Right ventricle myocardium inferior (tissue), 1 donor: ENCODE measurements at regions not wholly inside any gene's neighbourhood (a gene's known extent, or its start where the extent isn't known, plus 50 kb on each side); places are given as distances from the start of the nearest gene placed in this dataset.

ENCODE experiments used
- ATAC-seq: fragments of 200-7000 bp; cut with Tn5 transposase; one replicate; pipeline ENCODE4 v1.9.1; 2020; ENCODE audit warnings: mild to moderate bottlenecking, moderate library complexity
- DNase-seq: peaks from one replicate; pipeline ENCODE4 v3.0.0; 2021; ENCODE audit errors: missing footprints
- intact Hi-C: fragments of 100-400 bp; cut with DNase I; formaldehyde crosslinking; loops from one replicate; pipeline ENCODE4 v1.11.0; 2022
- donor health status: DM: no; HTN: yes; CAD: no; lungs with severe emphysema.

DNA sequence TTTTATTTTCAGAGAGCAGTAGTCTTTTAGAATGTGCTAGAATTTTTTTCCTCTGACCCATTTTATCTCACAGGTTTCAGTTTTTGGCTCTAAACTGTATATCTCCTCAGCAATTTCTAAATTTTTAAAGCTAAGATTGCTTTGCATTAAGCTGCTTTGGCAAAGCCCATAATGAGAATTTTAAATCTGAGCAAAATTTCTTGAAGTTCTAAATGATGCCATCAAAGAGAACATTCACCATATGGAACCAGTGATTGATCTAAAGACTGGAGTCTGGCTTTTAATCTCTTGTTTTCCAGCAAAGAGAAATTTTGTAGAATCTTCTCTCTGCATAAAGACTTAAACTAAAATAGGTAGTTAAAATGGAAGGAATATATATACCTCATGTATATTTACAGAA, 313.6 kb downstream of the TBC1D32 start:
- intact Hi-C loops = no loop called here
- ATAC-seq = no peak
- no peak for DNase-seq

DNA sequence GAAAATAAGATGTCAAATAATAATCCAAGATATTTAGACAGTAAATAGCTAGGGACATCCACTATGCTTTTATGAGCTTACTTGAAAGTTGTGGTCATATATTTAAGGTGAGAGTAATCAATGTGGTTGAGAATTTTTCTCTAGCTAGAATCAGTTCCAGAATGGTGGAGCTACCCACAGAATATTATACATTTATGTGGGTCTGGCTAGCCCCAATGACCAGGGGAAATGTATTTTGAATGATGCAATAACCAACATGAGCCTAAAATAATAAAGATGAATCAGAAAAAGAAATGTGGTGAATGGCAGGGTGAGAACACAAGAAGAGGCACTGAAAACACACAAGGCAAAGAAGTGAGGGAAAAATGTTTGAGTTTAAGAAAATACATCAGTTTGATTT, 325.7 kb downstream of the TBC1D32 start:
- ATAC-seq (no peak), DNase-seq (no peak)
- intact Hi-C loops = no loop called here

DNA sequence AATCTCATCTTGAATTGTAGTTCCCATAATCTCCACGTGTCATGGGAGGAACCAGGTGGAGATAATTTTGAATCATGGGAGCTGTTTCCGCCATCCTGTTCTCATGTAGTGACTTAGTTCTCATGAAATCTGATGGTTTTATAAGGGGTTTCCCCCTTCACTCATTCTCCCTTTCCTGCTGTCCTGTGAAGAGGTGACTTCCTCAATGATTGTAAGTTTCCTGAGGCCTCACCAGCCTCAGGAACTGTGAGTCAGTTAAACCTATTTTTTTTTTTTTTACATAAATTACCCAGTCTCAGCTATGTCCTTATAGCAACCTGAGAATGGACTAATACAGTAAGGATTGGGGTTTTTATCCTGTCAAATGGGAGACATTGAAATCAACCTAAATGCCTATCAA, 328.3 kb downstream of the TBC1D32 start:
- ATAC-seq (no peak), DNase-seq (no peak)
- intact Hi-C loops = no loop called here

DNA sequence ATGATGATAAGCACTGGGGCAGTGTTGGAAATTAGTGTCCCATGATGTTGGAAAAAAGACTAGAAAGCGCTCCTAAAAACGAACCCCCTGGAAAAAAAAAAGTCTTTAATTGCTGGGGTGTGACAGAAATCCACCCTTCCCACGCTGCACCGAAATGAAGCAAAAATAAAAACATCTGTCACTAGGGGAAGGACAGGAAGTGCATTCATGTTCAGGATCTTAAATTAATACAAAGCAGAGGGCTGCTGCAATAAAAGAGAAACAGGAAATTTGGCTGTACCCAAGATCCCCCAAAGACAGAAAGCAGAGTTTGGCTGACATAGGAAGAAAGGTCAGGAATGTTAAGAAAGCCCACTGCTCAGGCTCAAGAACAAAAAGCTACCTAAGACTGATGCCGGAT, 333.9 kb downstream of the TBC1D32 start:
- ATAC-seq (no peak), DNase-seq (no peak)
- intact Hi-C loops = no loop called here

DNA sequence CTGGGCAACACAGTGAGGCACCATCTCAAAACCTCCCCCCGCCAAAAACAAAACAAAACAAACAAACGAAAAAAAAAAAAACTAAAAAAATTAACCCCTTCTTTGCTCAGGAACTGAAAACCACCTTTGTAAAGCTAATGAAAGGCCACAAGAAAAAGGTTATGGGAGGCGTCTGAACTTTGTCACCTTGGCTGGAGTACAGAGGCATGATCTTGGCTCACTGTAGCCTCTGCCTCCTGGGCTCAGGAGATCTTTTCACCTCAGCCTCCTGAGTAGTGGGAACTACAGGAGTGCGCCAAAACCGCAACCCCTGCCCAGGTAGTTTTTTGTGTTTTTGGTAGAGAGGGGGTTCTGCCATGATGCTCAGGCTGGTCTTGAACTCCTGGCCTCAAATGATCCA, 337.9 kb downstream of the TBC1D32 start:
- DNase-seq (no peak), ATAC-seq (no peak)
- intact Hi-C loops = no loop called here

DNA sequence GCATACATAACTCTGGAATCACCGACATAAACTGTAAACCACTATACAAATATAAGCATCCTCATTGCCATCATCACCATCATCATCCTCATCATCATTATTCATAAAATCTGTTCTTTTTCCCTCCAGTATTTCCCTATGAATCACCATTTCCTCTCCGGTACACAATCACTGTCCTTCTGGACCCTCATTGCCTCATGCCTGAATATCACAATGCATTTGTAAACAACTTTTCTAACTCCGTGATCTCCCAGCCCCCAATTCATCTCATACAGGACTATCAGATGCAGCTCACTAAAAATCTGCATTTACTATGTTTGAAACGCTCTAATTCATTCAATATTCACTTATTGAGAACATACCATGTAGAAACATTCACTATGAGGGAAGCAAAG, 339.7 kb downstream of the TBC1D32 start:
- intact Hi-C loops = no loop called here
- no peak for DNase-seq
- no peak for ATAC-seq

DNA sequence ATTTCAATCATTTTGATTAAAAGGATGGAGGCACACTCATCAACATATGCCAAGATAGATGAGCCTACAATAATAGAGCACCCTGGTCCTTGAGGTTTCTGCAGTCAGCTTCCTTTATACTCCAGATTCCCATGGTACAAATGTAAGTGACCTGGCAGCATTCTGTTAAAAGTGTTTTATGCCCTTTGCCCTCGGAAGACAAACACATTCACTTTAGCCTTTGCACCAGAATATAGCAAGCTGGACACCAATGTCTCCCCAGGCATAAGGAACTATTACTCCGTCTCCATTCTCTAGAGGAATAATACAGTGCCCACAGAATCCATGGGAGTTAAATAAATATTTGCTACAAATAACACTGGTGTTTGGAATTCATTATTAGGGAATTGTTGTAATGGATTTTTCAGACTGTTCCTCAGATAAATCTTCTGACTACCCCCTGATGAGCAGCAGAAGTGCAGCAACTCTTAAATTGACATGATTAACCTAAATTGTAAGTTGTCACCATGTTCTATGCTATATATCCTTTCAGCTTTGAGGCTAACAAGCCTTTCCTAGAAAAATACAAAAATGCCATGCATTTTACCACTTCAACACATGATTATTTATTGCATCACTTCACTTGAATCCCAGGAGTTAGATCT, 340.2 kb downstream of the TBC1D32 start:
- ATAC-seq (no peak), DNase-seq (no peak)
- intact Hi-C loops = no loop called here

DNA sequence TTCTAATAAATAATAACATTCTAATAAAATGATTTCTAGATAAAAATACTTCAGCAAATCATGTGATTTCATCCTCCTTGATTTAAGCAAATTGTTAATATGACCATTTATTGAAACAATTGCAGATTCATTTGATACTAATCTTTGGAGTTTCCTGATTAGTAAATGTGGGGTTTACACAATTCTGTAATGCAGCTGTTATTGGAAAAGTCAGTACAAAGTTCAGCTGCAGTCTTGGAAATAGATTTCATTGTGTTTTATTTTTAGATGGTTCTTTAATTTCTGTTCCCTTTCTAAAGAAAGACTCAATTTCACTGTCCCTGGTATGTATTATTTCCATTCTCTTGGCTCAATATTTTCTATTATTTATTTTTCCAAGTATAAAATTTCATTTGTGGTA, 342.0 kb downstream of the TBC1D32 start:
- DNase-seq (no peak), ATAC-seq (no peak)
- intact Hi-C loops = no loop called here

DNA sequence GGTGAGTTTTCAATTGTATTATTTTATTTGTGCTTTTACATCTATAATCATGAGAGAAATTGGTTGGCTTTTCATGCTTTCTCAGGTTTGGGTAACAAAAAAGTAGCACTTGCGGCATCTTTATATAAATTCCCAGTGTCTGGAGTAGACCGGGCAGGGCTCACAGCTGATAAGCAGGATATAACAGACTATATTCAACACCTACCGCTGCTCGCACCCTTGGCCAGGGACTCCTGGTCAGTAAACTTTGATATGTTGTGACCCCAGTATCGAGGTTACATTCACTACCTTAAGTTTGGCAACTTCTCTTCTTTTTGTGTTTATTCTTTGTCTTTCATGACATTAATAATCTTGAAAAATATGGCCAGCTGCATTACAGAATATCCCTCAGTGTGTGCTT, 343.4 kb downstream of the TBC1D32 start:
- intact Hi-C loops = no loop called here
- DNase-seq = no peak
- no peak for ATAC-seq

DNA sequence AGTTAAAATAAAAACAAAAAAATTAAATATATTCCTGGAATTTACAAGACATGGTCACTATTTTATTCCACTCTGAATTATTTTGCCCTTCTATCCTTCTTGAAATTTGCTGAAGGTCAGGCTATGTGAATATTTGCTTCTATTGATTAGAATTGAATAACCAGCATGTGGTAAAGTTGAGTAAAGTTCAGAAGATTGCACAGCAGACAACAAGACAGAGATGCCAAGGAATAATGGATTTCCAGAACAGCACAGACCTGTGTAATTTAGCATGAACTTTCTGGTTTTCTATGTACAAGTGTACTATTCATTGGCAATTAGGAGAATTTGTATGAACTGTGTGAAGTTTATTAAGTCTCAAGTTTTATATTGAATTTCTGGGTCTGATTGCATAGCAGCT, 352.4 kb downstream of the TBC1D32 start:
- DNase-seq (no peak), ATAC-seq (no peak)
- intact Hi-C loops = no loop called here

DNA sequence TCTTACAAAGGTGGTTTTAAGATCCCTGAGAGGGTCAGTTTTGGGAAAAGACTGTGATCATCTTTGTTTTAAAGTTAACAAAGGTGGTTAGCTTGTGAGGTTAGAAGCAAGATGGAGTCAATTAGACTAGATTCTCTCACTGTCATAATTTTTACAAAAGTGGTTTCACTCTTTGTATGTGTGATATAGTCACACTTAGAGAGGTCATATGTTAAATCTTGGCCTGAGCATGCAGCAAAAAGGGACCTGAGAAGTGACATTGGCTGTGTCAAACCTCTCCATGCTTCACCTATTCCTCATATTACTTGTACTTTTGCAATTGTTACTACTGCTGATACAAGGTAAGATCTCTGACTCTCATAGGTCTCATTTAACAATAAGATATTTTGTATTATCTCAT, 368.0 kb downstream of the TBC1D32 start:
- no peak for ATAC-seq
- intact Hi-C loops = no loop called here
- DNase-seq = no peak

DNA sequence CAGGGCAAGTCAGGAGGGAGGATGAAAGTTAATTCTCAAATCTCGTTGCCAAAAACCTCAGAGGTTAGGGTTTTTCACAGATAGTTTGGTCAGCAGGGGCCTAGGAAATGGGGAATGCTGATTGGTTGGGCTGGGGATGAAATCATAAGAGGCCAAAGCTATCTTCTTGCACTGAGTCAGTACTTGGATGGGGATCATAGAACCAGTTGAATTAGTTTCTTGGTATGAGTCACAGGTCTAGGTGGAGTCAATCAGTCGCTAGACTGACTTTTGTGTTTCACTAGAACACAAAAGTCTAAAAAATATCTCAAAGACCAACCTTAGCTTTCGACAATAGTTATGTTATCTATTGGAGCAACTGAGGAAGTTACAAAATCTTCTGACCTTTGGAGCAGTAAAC, 368.5 kb downstream of the TBC1D32 start:
- ATAC-seq (no peak), DNase-seq (no peak)
- intact Hi-C loops = no loop called here

DNA sequence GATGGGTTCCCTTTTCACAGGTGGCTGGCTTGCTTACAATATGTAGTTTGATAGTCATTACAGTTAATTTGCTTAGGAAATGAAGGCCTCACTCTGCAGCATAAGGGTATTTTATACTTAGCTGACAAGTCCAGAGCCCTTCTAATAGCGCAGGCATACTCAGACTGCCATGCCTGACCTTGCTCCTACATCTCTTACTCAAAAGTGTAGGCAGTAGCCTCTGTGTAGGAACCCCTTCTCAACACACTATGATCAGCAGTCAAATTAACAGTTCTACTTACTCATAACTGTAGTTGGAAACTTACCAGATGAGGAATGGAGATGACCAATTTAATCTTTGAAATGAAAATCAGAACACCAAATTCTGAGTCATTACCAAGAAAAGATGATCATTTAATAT, 373.5 kb downstream of the TBC1D32 start:
- intact Hi-C loops = no loop called here
- no peak for ATAC-seq

DNA sequence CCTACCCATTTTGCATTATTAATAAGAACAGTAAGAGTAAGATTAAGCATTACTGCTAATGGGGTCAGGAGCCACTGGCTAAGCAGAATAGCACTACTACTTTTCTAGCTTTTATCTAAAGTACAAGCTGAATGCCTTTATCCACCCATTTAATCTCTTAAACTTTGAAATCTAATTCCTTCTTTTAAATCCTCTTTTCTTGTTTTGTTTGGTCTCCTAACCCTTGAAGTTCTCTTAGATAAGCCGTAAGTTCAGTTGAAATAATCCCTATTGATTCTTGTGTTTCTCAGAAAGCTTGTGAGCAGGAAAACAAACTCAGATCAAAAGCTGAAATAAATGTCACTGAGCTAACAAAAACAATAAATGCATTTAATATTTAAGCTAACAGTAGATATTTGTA, 380.2 kb downstream of the TBC1D32 start:
- no peak for DNase-seq
- ATAC-seq = no peak
- intact Hi-C loops = no loop called here

More for the DNA sequence above, 373.5 kb downstream of the TBC1D32 start:
- DNase-seq = no peak

DNA sequence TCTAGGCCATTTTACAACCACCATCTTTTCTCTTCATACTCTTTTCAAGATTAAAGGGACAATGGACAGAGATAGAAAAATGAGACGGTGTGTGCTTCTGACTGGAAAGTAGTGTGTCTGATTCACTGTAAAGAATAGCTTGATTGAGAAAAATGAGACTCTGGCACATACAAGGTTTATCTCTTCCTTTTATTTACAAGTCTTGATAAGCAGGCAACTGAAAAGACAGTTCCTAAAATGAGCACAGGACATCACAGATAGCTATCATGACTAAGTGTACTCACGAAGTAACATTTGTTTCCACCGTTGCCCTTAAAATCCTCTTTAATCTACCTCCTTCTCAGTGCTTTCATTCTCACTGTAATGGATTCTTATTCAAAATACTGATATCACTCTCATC, 383.0 kb downstream of the TBC1D32 start:
- no peak for ATAC-seq

DNA sequence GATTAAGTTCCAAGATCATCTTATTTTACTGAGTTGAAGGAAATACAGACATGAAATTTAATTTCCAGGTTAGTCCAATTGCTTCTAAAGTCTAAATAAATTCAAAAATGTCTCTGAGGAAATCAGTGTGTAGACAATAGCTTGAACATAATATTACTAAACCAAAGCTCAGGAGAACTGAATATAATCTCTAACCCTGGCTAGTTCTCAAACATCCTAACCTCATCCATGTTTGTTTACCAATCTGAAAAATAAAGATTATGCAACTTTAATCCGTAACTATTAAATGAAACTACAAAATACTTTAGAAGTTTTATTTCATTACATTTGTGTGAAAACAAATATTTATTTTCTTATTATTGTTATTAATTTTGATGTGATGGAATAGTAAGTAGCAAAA, 387.2 kb downstream of the TBC1D32 start:
- intact Hi-C loops = no loop called here
- ATAC-seq = no peak
- no peak for DNase-seq

More for the DNA sequence above, 383.0 kb downstream of the TBC1D32 start:
- no peak for DNase-seq
- intact Hi-C loops = no loop called here

DNA sequence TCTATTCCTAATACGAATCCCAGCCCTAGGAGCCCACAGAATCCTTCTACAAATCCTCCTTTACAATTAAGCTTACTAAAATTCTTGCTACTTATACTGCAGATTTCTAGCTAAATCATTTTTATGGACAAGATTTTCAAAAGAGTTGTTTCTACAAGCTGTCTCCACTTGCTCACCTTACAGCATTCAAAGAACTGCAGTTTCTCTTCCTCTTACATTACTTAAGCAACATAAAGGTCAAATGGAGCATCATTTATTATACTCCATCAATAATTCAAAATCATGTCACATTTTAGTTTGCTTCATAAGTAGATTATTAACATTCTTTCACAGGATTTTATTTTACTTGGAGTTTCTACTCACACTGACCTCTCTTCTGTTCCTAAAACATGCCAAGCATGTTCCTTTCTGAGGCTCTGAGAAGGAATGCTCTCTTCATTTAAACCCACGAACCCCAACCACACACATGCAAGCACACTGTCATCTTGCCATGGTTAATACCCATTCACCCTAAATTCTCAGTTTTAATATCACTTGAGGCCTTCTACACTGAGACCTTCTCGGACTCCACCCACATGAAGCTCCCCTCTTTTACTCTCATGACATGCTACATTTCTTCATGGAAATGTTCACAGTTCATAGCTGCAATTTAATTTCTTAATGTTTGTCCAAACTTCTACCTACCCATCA, 388.2 kb downstream of the TBC1D32 start:
- intact Hi-C loops = no loop called here
- ATAC-seq (no peak), DNase-seq (no peak)

DNA sequence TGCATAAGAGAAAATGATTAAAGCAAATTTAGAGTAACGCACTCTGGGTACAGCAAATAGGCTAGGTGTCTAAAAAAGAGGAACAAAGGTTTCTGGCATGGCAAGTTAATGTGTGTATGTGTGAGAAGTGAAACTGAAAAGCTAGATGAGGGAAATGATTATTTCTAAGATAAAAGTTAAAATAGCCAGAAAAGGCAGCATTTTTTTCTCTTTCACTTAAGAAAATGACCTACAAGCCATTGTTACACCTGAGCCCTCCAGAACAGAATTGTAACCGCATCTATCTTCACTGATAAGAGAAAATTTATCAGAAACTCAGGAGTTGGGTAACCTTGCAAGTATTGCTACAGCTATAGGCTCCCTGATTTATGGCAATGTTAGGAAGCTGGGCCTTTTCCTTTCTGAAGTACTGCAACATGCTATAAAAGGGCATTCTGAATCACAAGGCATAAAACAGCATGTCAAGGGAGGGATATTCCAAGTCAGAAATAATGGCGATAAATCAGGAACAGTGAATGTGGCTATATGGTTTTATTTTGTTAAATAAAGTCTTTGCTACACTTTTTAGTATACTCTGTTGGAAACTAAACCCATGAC, 395.3 kb downstream of the TBC1D32 start:
- intact Hi-C loops = no loop called here
- ATAC-seq (no peak), DNase-seq (no peak)

DNA sequence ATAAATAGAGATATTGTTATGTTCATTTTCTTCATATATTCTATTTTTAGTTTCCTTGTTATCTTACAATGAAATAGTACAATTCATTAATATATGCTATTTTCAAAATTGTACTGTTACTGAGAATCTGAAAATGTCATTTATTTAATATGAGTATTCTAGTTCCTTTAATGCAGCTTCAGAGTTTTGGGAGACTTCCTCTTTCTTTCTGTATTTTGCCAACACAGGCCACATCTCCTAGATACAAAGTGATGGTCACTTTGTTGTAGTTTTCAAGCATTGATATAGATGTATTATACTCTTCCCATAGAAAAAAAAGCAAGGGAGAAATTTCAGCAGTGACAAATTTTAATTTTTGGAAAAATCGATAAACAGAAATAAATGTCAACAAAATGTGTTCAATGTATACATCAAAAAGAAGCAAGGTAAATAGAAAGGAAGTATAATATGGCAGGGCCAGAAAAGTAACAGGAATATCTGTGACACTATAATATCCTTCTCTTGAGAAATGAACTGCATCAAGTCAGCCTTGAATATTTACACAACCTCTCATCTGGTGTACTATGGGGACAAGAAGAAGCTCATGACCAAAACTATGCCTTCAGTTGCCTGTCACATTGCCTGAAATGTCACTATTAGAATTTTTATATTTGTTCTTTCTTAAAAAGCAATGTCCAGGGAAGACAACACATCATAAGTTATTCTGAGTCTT, 396.0 kb downstream of the TBC1D32 start:
- ATAC-seq = no peak
- no peak for DNase-seq
- intact Hi-C loops = no loop called here

DNA sequence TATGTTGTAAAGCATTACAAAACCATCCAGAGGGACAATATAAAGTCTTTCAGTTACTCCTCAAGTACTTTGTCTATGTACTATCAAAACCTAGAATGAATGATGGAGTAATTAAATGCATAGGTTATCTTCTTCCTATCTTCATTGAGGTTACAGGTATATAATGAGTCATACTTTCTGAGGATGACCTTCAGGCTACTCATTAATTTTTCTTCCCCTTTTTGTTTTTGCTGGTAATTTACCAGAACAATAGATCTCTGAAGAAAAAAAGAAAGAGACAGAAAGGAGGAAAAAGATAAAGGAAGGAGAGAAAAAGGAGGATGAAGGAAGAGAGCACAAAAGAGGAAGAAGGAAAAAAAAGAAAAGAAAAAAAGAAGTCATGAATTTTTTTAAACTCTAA, 398.4 kb downstream of the TBC1D32 start:
- no peak for DNase-seq
- no peak for ATAC-seq
- intact Hi-C loops = no loop called here
